ENCODE measurements at regions not wholly inside any gene's neighbourhood (a gene's known extent, or its start where the extent isn't known, plus 50 kb on each side); places are given as distances from the start of the nearest gene placed in this dataset.

DNA sequence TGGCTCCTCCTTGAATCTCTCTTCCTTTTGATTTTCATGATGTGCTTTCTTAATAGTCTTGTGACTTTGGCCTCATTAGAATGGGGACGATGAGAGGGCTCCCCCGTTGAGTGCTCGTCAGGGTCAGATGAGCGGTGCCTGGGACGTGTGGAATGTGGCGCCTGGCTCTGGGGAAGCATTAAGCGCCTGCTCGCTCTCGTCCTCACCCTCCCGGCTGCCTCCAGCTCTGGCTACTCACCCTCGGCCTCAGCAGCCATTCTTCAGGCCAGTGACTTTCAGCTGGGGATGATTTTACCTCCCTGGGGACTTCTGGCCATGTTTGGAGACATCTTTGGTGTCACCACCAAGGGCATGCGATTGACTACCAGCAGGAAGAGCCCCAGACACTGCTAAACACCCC lies 69.7 kb downstream of the RPS6KA4 start:
- TF ChIP-seq EZH2 (IDR thresholded peaks at IDR 0.05; ENCODE audit: insufficient read depth, poor library complexity, severe bottlenecking) (no peak), EZH2phosphoT487 (IDR thresholded peaks at IDR 0.05; ENCODE audit: insufficient read depth, low read depth) (no peak)
